WTC11 (cell line): ENCODE measurements at regions not wholly inside any gene's neighbourhood (a gene's known extent, or its start where the extent isn't known, plus 50 kb on each side); places are given as distances from the start of the nearest gene placed in this dataset.

Experiments used
- ATAC-seq: fragments of 200-7000 bp; cut with Tn5 transposase; 2 replicates; pipeline ENCODE4 v1.10.0; 2021; ENCODE audit warnings: mild to moderate bottlenecking, moderate library complexity
- CTCF ChIA-PET: fragments of 300-600 bp; sonication (Branson Sonifier 250); formaldehyde crosslinking; loops from one replicate; lab custom pipeline; 2021; ENCODE audit warnings: antibody characterized with exemption; lab: Charles Lee
- POLR2A ChIA-PET: fragments of 350-600 bp; sonication (Branson Sonifier 250); formaldehyde crosslinking; loops from one replicate; lab custom pipeline; 2021; ENCODE audit warnings: antibody characterized with exemption; lab: Charles Lee
- DNase-seq: peaks from one replicate; pipeline ENCODE4 v3.0.0; 2021; ENCODE audit warnings: low spot score
- H3K27ac Mint-ChIP-seq: 2 replicates; pipeline ENCODE4 v1.8.0; 2021; ENCODE audit warnings: mixed read lengths
- H3K27me3 Mint-ChIP-seq: 2 replicates; pipeline ENCODE4 v1.8.0; 2021; ENCODE audit warnings: low read depth, mild to moderate bottlenecking, moderate library complexity, mixed read lengths
- H3K36me3 Mint-ChIP-seq: 2 replicates; pipeline ENCODE4 v1.8.0; 2021; ENCODE audit warnings: mixed read lengths
- H3K4me1 Mint-ChIP-seq: 2 replicates; pipeline ENCODE4 v1.8.0; 2022; ENCODE audit warnings: mixed read lengths
- H3K4me3 Mint-ChIP-seq: 2 replicates; pipeline ENCODE4 v1.8.0; 2021; ENCODE audit warnings: mild to moderate bottlenecking, moderate library complexity, mixed read lengths
- H3K9me3 Mint-ChIP-seq: 2 replicates; pipeline ENCODE4 v1.8.0; 2021; ENCODE audit warnings: mixed read lengths
- CREM ChIP-seq: sonication (generic); formaldehyde crosslinking; IDR thresholded peaks from 2 replicates; pipeline ENCODE4 v1.8.1; 2022; ENCODE audit warnings: mild to moderate bottlenecking, missing genetic modification reagents, moderate library complexity
- FOXP1 ChIP-seq: sonication (generic); formaldehyde crosslinking; IDR thresholded peaks from 2 replicates; pipeline ENCODE4 v1.8.0; 2022; ENCODE audit warnings: missing genetic modification reagents, mild to moderate bottlenecking, moderate library complexity, borderline replicate concordance
- FOXP4 ChIP-seq: sonication (generic); formaldehyde crosslinking; IDR thresholded peaks from 2 replicates; pipeline ENCODE4 v1.8.0; 2022; ENCODE audit warnings: mild to moderate bottlenecking, missing genetic modification reagents
- JUN ChIP-seq: sonication (generic); formaldehyde crosslinking; IDR thresholded peaks from 2 replicates; pipeline ENCODE4 v1.8.0; 2023; ENCODE audit warnings: mild to moderate bottlenecking, missing genetic modification reagents
- MYBL2 ChIP-seq: sonication (generic); formaldehyde crosslinking; IDR thresholded peaks from 2 replicates; pipeline ENCODE4 v1.8.1; 2023; ENCODE audit warnings: mild to moderate bottlenecking, moderate library complexity, missing genetic modification reagents
- NFATC4 ChIP-seq: fragments of 250-450 bp; sonication (Bioruptor Pico); IDR thresholded peaks from 2 replicates; pipeline ENCODE4 v1.9.0; 2021; ENCODE audit warnings: mild to moderate bottlenecking
- NFE2L1 ChIP-seq: sonication (generic); formaldehyde crosslinking; IDR thresholded peaks from 2 replicates; pipeline ENCODE4 v1.8.1; 2023; ENCODE audit warnings: missing genetic modification reagents
- OVOL2 ChIP-seq: fragments of 250-450 bp; sonication (Bioruptor Pico); IDR thresholded peaks from 2 replicates; pipeline ENCODE4 v1.9.0; 2021; ENCODE audit warnings: mild to moderate bottlenecking, borderline replicate concordance
- PREB ChIP-seq: sonication (generic); formaldehyde crosslinking; IDR thresholded peaks from 2 replicates; pipeline ENCODE4 v1.8.1; 2022; ENCODE audit warnings: mild to moderate bottlenecking, missing genetic modification reagents, moderate library complexity, borderline replicate concordance
- SMAD4 ChIP-seq: sonication (generic); formaldehyde crosslinking; IDR thresholded peaks from 2 replicates; pipeline ENCODE4 v1.8.0; 2022; ENCODE audit warnings: mild to moderate bottlenecking, missing genetic modification reagents
- TEAD1 ChIP-seq: sonication (generic); formaldehyde crosslinking; IDR thresholded peaks from 2 replicates; pipeline ENCODE4 v1.8.0; 2022; ENCODE audit warnings: mild to moderate bottlenecking, missing genetic modification reagents
- TP53 ChIP-seq: sonication (generic); formaldehyde crosslinking; IDR thresholded peaks from 2 replicates; pipeline ENCODE4 v1.8.1; 2023; ENCODE audit warnings: mild to moderate bottlenecking, missing genetic modification reagents
- ZNF121 ChIP-seq: sonication (generic); formaldehyde crosslinking; IDR thresholded peaks from 2 replicates; pipeline ENCODE4 v1.8.0; 2023; ENCODE audit warnings: missing genetic modification reagents
- ZNF425 ChIP-seq: fragments of 250-450 bp; sonication (Bioruptor Pico); conservative IDR thresholded peaks from 2 replicates; pipeline ENCODE4 v1.9.0; 2021; ENCODE audit warnings: mild to moderate bottlenecking
- TF ChIP-seq, protein P1 (sequence below): sonication (generic); formaldehyde crosslinking; IDR thresholded peaks from 2 replicates; pipeline ENCODE4 v1.8.0; 2022; ENCODE audit warnings: mild to moderate bottlenecking, missing genetic modification reagents
- TF ChIP-seq, protein P2 (sequence below): fragments of 250-450 bp; sonication (Bioruptor Pico); IDR thresholded peaks from 2 replicates; pipeline ENCODE4 v1.9.0; 2021; ENCODE audit warnings: mild to moderate bottlenecking, borderline replicate concordance
- TF ChIP-seq, protein P3 (sequence below): sonication (generic); formaldehyde crosslinking; IDR thresholded peaks from 2 replicates; pipeline ENCODE4 v1.8.0; 2022; ENCODE audit warnings: mild to moderate bottlenecking, missing genetic modification reagents
- TF ChIP-seq, protein P4 (sequence below): sonication (generic); formaldehyde crosslinking; IDR thresholded peaks from 2 replicates; pipeline ENCODE4 v1.8.1; 2023; ENCODE audit warnings: mild to moderate bottlenecking, missing genetic modification reagents
- TF ChIP-seq, protein P5 (sequence below): sonication (generic); formaldehyde crosslinking; IDR thresholded peaks from 2 replicates; pipeline ENCODE4 v1.8.1; 2023; ENCODE audit warnings: mild to moderate bottlenecking, missing genetic modification reagents, moderate library complexity

GRCh38 chr2:56681659-56682396 lies 498.0 kb downstream of the CCDC85A start:
- no peak overlapping the region for H3K27ac Mint-ChIP-seq
- CTCF ChIA-PET: interaction anchor here (1.3 kb wide), 1 partner anchor 498 kb away, joined by 3 read pairs; the partner anchor contains the start of gene CCDC85A

DNA sequence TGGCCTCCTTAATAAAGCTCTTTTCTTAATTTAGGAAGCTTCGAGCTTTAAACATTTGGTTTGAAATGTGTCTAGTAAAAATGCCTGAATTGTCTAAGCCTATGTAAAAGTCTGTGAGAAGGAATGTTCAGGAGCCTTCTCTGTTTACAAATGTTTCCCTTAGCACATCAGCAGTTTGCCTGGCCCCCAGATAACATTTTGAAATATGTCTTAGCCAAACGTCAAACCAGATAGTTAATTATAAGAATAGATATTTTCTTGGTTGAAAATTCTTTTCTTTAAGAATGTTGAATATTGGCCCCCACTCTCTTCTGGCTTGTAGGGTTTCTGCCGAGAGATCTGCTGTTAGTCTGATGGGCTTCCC lies 498.6 kb downstream of the CCDC85A start:
- CTCF ChIA-PET: no interaction called here
- H3K4me3 Mint-ChIP-seq: no peak overlapping the region
- no peak for ATAC-seq
- no peak overlapping the region for H3K27ac Mint-ChIP-seq
- no peak for DNase-seq
- no peaks in the 10 kb centered on the region for H3K36me3 Mint-ChIP-seq
- peaks cover 3% of the 10 kb centered on the region; the same call in 1 of the 2 replicates for H3K4me1 Mint-ChIP-seq
- no peaks in the 10 kb centered on the region for H3K27me3 Mint-ChIP-seq
- POLR2A ChIA-PET: no interaction called here
- H3K9me3 Mint-ChIP-seq: peaks cover 7% of the 10 kb centered on the region; the same call in 1 of the 2 replicates
- TF ChIP-seq TP53 (CRISPR knock-in tag): no peak
- TF ChIP-seq NFE2L1: no peak
- no peak for TF ChIP-seq JUN
- TF ChIP-seq, protein P1, sequence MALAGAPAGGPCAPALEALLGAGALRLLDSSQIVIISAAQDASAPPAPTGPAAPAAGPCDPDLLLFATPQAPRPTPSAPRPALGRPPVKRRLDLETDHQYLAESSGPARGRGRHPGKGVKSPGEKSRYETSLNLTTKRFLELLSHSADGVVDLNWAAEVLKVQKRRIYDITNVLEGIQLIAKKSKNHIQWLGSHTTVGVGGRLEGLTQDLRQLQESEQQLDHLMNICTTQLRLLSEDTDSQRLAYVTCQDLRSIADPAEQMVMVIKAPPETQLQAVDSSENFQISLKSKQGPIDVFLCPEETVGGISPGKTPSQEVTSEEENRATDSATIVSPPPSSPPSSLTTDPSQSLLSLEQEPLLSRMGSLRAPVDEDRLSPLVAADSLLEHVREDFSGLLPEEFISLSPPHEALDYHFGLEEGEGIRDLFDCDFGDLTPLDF (CRISPR knock-in tag): no peak
- TF ChIP-seq CREM: no peak
- no peak for TF ChIP-seq ZNF425 (CRISPR knock-in tag)
- TF ChIP-seq, protein P2, sequence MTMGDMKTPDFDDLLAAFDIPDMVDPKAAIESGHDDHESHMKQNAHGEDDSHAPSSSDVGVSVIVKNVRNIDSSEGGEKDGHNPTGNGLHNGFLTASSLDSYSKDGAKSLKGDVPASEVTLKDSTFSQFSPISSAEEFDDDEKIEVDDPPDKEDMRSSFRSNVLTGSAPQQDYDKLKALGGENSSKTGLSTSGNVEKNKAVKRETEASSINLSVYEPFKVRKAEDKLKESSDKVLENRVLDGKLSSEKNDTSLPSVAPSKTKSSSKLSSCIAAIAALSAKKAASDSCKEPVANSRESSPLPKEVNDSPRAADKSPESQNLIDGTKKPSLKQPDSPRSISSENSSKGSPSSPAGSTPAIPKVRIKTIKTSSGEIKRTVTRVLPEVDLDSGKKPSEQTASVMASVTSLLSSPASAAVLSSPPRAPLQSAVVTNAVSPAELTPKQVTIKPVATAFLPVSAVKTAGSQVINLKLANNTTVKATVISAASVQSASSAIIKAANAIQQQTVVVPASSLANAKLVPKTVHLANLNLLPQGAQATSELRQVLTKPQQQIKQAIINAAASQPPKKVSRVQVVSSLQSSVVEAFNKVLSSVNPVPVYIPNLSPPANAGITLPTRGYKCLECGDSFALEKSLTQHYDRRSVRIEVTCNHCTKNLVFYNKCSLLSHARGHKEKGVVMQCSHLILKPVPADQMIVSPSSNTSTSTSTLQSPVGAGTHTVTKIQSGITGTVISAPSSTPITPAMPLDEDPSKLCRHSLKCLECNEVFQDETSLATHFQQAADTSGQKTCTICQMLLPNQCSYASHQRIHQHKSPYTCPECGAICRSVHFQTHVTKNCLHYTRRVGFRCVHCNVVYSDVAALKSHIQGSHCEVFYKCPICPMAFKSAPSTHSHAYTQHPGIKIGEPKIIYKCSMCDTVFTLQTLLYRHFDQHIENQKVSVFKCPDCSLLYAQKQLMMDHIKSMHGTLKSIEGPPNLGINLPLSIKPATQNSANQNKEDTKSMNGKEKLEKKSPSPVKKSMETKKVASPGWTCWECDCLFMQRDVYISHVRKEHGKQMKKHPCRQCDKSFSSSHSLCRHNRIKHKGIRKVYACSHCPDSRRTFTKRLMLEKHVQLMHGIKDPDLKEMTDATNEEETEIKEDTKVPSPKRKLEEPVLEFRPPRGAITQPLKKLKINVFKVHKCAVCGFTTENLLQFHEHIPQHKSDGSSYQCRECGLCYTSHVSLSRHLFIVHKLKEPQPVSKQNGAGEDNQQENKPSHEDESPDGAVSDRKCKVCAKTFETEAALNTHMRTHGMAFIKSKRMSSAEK: no peak

More at GRCh38 chr2:56681659-56682396, 498.0 kb downstream of the CCDC85A start:
- Mint-ChIP-seq H3K27me3 (no peaks in the 10 kb centered on the region), H3K4me1 (peaks cover 3% of the 10 kb centered on the region; the same call in 1 of the 2 replicates), H3K9me3 (peaks cover 7% of the 10 kb centered on the region; the same call in 1 of the 2 replicates), H3K4me3 (no peak overlapping the region), H3K36me3 (no peaks in the 10 kb centered on the region)
- ATAC-seq: no peak
- no peak for DNase-seq
- POLR2A ChIA-PET: no interaction called here
- TF ChIP-seq PREB (CRISPR knock-in tag) (no peak), ZNF121 (CRISPR knock-in tag) (no peak), FOXP4 (CRISPR knock-in tag) (no peak), SMAD4 (CRISPR knock-in tag) (no peak), NFATC4 (no peak), FOXP1 (CRISPR knock-in tag) (no peak), OVOL2 (CRISPR knock-in tag) (no peak), TEAD1 (CRISPR knock-in tag) (no peak), MYBL2 (CRISPR knock-in tag) (no peak)
- TF ChIP-seq, protein P3, sequence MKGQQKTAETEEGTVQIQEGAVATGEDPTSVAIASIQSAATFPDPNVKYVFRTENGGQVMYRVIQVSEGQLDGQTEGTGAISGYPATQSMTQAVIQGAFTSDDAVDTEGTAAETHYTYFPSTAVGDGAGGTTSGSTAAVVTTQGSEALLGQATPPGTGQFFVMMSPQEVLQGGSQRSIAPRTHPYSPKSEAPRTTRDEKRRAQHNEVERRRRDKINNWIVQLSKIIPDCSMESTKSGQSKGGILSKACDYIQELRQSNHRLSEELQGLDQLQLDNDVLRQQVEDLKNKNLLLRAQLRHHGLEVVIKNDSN (CRISPR knock-in tag): no peak
- TF ChIP-seq, protein P4, sequence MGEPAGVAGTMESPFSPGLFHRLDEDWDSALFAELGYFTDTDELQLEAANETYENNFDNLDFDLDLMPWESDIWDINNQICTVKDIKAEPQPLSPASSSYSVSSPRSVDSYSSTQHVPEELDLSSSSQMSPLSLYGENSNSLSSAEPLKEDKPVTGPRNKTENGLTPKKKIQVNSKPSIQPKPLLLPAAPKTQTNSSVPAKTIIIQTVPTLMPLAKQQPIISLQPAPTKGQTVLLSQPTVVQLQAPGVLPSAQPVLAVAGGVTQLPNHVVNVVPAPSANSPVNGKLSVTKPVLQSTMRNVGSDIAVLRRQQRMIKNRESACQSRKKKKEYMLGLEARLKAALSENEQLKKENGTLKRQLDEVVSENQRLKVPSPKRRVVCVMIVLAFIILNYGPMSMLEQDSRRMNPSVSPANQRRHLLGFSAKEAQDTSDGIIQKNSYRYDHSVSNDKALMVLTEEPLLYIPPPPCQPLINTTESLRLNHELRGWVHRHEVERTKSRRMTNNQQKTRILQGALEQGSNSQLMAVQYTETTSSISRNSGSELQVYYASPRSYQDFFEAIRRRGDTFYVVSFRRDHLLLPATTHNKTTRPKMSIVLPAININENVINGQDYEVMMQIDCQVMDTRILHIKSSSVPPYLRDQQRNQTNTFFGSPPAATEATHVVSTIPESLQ (CRISPR knock-in tag): no peak
- TF ChIP-seq, protein P5, sequence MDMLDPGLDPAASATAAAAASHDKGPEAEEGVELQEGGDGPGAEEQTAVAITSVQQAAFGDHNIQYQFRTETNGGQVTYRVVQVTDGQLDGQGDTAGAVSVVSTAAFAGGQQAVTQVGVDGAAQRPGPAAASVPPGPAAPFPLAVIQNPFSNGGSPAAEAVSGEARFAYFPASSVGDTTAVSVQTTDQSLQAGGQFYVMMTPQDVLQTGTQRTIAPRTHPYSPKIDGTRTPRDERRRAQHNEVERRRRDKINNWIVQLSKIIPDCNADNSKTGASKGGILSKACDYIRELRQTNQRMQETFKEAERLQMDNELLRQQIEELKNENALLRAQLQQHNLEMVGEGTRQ (CRISPR knock-in tag): no peak
